Smooth muscle cell (in vitro differentiated cells): ENCODE measurements at regions not wholly inside any gene's neighbourhood (a gene's known extent, or its start where the extent isn't known, plus 50 kb on each side); places are given as distances from the start of the nearest gene placed in this dataset.

Source experiments
- DNase-seq: peaks from one replicate; lab custom pipeline; 2025; ENCODE audit not compliant: unreplicated experiment; lab: John Stamatoyannopoulos, UW
- H2AFZ ChIP-seq: fragments of 200-600 bp; sonication (generic); 2 replicates; pipeline ENCODE4 v1.6.0; 2016; ENCODE audit warnings: antibody characterized with exemption, low read depth, mild to moderate bottlenecking
- H3F3A ChIP-seq: fragments of 200-600 bp; sonication (generic); 2 replicates; pipeline ENCODE4 v1.6.0; 2017; ENCODE audit warnings: antibody characterized with exemption, low read depth
- H3K27ac ChIP-seq: fragments of 200-600 bp; sonication (generic); 2 replicates; pipeline ENCODE4 v1.5.1; 2016; ENCODE audit warnings: low read depth, mild to moderate bottlenecking
- H3K27me3 ChIP-seq: fragments of 200-600 bp; sonication (generic); 2 replicates; pipeline ENCODE4 v1.6.1; 2016; ENCODE audit warnings: low read depth, mild to moderate bottlenecking
- H3K36me3 ChIP-seq: fragments of 200-600 bp; sonication (generic); 2 replicates; pipeline ENCODE4 v1.5.1; 2016; ENCODE audit warnings: low read depth
- H3K4me1 ChIP-seq: fragments of 200-600 bp; sonication (generic); 2 replicates; pipeline ENCODE4 v1.5.1; 2016; ENCODE audit warnings: low read depth
- H3K4me2 ChIP-seq: fragments of 200-600 bp; sonication (generic); 2 replicates; pipeline ENCODE4 v1.6.0; 2016; ENCODE audit warnings: mild to moderate bottlenecking
- H3K4me3 ChIP-seq: fragments of 200-600 bp; sonication (generic); 2 replicates; pipeline ENCODE4 v1.5.1; 2016; ENCODE audit warnings: mild to moderate bottlenecking
- H3K79me2 ChIP-seq: fragments of 200-600 bp; sonication (generic); 2 replicates; pipeline ENCODE4 v1.6.0; 2016; ENCODE audit warnings: low read depth, mild to moderate bottlenecking
- H3K9ac ChIP-seq: fragments of 200-600 bp; sonication (generic); 2 replicates; pipeline ENCODE4 v1.6.0; 2016; ENCODE audit warnings: low read depth
- H3K9me3 ChIP-seq: fragments of 200-600 bp; sonication (generic); replicated peaks from 2 replicates; pipeline ENCODE4 v1.5.1; 2016; ENCODE audit warnings: low read depth
- H4K20me1 ChIP-seq: fragments of 200-600 bp; sonication (generic); 2 replicates; pipeline ENCODE4 v1.6.0; 2016; ENCODE audit warnings: low read depth
- CTCF ChIP-seq: fragments of 200-600 bp; sonication (generic); IDR thresholded peaks from 2 replicates; pipeline ENCODE4 v1.5.1; 2017; ENCODE audit warnings: borderline replicate concordance, mild to moderate bottlenecking, antibody characterized with exemption; ENCODE audit not compliant: insufficient read depth, poor library complexity, severe bottlenecking
- WGBS: methylation state at CpG from one replicate; pipeline ENCODE4 v1.1.7; 2016; ENCODE audit warnings: low lambda C conversion rate; 5-methylcytosine and 5-hydroxymethylcytosine counted together

GRCh38 chr3:24981924-24982323 is 446.1 kb upstream of the RARB start:
- no peak overlapping the region for H3K27ac ChIP-seq
- H3K79me2 ChIP-seq: no peaks in the 10 kb centered on the region
- no peaks in the 10 kb centered on the region for H3K27me3 ChIP-seq
- H3K4me2 ChIP-seq: no peak overlapping the region
- no peak overlapping the region for H3K4me3 ChIP-seq
- H4K20me1 ChIP-seq: no peaks in the 10 kb centered on the region
- no peaks in the 10 kb centered on the region for H3K9me3 ChIP-seq
- H3F3A ChIP-seq: no peaks in the 10 kb centered on the region
- no peak overlapping the region for H3K9ac ChIP-seq
- H3K36me3 ChIP-seq: no peaks in the 10 kb centered on the region
- no peak for DNase-seq
- H3K4me1 ChIP-seq: no peaks in the 10 kb centered on the region
- no peak for TF ChIP-seq CTCF
- no peak overlapping the region for H2AFZ ChIP-seq

- H4K20me1 ChIP-seq: no peaks in the 10 kb centered on the region
- no peak for TF ChIP-seq CTCF
- H3K9me3 ChIP-seq: no peaks in the 10 kb centered on the region
- H3F3A ChIP-seq: no peaks in the 10 kb centered on the region
- H3K4me3 ChIP-seq: no peak overlapping the region
- WGBS: 89% methylated on average over 9 of the region's 9 CpGs
- H3K4me2 ChIP-seq: no peak overlapping the region
- no peaks in the 10 kb centered on the region for H3K79me2 ChIP-seq
- no peak overlapping the region for H3K9ac ChIP-seq
- H3K4me1 ChIP-seq: no peaks in the 10 kb centered on the region
- no peak overlapping the region for H2AFZ ChIP-seq
- no peak overlapping the region for H3K27ac ChIP-seq
- H3K27me3 ChIP-seq: no peaks in the 10 kb centered on the region
- no peak for DNase-seq
- H3K36me3 ChIP-seq: no peaks in the 10 kb centered on the region
Observed at GRCh38 chr3:24985668-24986067, 442.4 kb upstream of the RARB start.

- H3K9ac ChIP-seq: no peak overlapping the region
- no peaks in the 10 kb centered on the region for H3K79me2 ChIP-seq
- H2AFZ ChIP-seq: no peak overlapping the region
- no peaks in the 10 kb centered on the region for H3K4me1 ChIP-seq
- H3K27ac ChIP-seq: no peak overlapping the region
- H3F3A ChIP-seq: no peaks in the 10 kb centered on the region
- DNase-seq: no peak
- no peak overlapping the region for H3K4me2 ChIP-seq
- TF ChIP-seq CTCF: no peak
- no peaks in the 10 kb centered on the region for H3K36me3 ChIP-seq
- H3K4me3 ChIP-seq: no peak overlapping the region
- H3K9me3 ChIP-seq: no peaks in the 10 kb centered on the region
- H4K20me1 ChIP-seq: no peaks in the 10 kb centered on the region
- WGBS: 96% methylated on average over 7 of the region's 7 CpGs
- H3K27me3 ChIP-seq: no peaks in the 10 kb centered on the region
Observed at GRCh38 chr3:24986612-24987011, 441.5 kb upstream of the RARB start.

- Histone ChIP-seq H3K9me3 (no peaks in the 10 kb centered on the region), H3K36me3 (no peaks in the 10 kb centered on the region), H3F3A (peaks cover 5% of the 10 kb centered on the region), H3K27me3 (no peaks in the 10 kb centered on the region), H3K4me1 (peaks cover 16% of the 10 kb centered on the region), H2AFZ (no peak overlapping the region), H3K79me2 (no peaks in the 10 kb centered on the region), H3K4me2 (no peak overlapping the region), H3K4me3 (no peak overlapping the region), H4K20me1 (no peaks in the 10 kb centered on the region), H3K9ac (no peak overlapping the region), H3K27ac (no peak overlapping the region)
- WGBS: 98% methylated on average over 2 of the region's 2 CpGs
- no peak for TF ChIP-seq CTCF
- DNase-seq: no peak
Observed at GRCh38 chr3:24999357-24999756, 428.7 kb upstream of the RARB start.
